Endothelial cell of umbilical vein (primary cell): ENCODE measurements at regions not wholly inside any gene's neighbourhood (a gene's known extent, or its start where the extent isn't known, plus 50 kb on each side); places are given as distances from the start of the nearest gene placed in this dataset.

Experiments
- CTCF ChIP-seq, 2 donors: IDR thresholded peaks; 1 replicate in 1 of 2; 2 replicates in 1 of 2; pipeline ENCODE4 v1.5.1; 2011; ENCODE audit warnings: low read length in 2 of 2, mild to moderate bottlenecking in 2 of 2, moderate library complexity in 2 of 2, control low read depth in 1 of 2, inconsistent platforms in 1 of 2, low read depth in 1 of 2; ENCODE audit not compliant: insufficient read depth in 1 of 2; ENCODE audit errors: extremely low read depth in 1 of 2
- EZH2 ChIP-seq: IDR thresholded peaks from 2 replicates; pipeline ENCODE4 v1.6.1; 2012; ENCODE audit warnings: borderline replicate concordance, low read depth, mild to moderate bottlenecking, moderate library complexity, low read length, inconsistent platforms; ENCODE audit not compliant: severe bottlenecking
- FOS ChIP-seq: IDR thresholded peaks from 2 replicates; pipeline ENCODE4 v1.6.1; 2011; ENCODE audit warnings: mild to moderate bottlenecking, low read length, moderate library complexity, borderline replicate concordance; ENCODE audit not compliant: insufficient read depth
- JUN ChIP-seq: IDR thresholded peaks from 2 replicates; pipeline ENCODE4 v1.6.1; 2011; ENCODE audit warnings: borderline replicate concordance, low read depth; ENCODE audit not compliant: insufficient read length, insufficient read depth
- MYC ChIP-seq: IDR thresholded peaks from one replicate; pipeline ENCODE4 v1.6.1; 2011; ENCODE audit warnings: mild to moderate bottlenecking, low read depth, low read length
- POLR2A ChIP-seq: IDR thresholded peaks from 2 replicates; pipeline ENCODE4 v1.6.1; 2012; ENCODE audit warnings: low read depth, mild to moderate bottlenecking, control low read depth, low read length
- POLR2AphosphoS5 ChIP-seq: IDR thresholded peaks from 2 replicates; pipeline ENCODE4 v1.6.1; 2012; ENCODE audit warnings: low read depth, mild to moderate bottlenecking, control low read depth, low read length, moderate library complexity; ENCODE audit not compliant: insufficient read depth

DNA sequence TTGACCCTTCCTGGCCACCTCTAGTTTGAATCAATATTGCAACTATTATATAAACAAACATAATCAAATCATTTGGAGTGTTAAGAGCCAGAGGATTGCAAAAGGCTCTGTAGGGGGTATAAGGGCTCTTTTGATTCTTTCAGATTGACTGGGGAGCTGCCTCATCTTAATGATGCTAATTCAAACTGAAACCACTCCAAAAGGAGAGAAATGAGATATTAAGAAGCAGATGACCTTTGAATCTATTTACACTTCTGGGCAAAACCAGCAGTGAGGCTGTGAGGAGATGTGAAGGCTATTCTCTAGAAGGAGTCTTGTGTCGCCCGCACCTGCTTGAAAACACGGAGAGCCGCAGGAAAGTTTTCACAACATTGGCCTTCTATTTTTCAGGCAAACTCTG lies 311.2 kb upstream of the CRIM1 start:
- TF ChIP-seq EZH2 (no peak), CTCF (IDR thresholded peaks at IDR 0.05; ENCODE audit: extremely low read depth in 1 of 2, insufficient read depth in 1 of 2, low read depth in 1 of 2, low read length in 2 of 2) (no peak), MYC (no peak), POLR2AphosphoS5 (no peak), POLR2A (no peak), JUN (no peak), FOS (no peak)
